KMS-11 (cell line): ENCODE measurements at regions not wholly inside any gene's neighbourhood (a gene's known extent, or its start where the extent isn't known, plus 50 kb on each side); places are given as distances from the start of the nearest gene placed in this dataset.

Experiments used
- H2AFZ ChIP-seq: fragments of 200-600 bp; sonication (generic); 2 replicates; pipeline ENCODE4 v1.6.1; 2016; ENCODE audit warnings: antibody characterized with exemption, mixed run types, low read depth
- H3K27ac ChIP-seq: fragments of 200-600 bp; sonication (generic); 2 replicates; pipeline ENCODE4 v1.6.1; 2016; ENCODE audit warnings: mild to moderate bottlenecking, mixed run types
- H3K27me3 ChIP-seq: fragments of 200-600 bp; sonication (generic); 2 replicates; pipeline ENCODE4 v1.6.1; 2017; ENCODE audit warnings: mild to moderate bottlenecking, low read depth, mixed run types, moderate library complexity; ENCODE audit not compliant: insufficient read depth
- H3K36me3 ChIP-seq: fragments of 200-600 bp; sonication (generic); 2 replicates; pipeline ENCODE4 v1.6.1; 2017; ENCODE audit warnings: mild to moderate bottlenecking, mixed run types; ENCODE audit not compliant: insufficient read depth
- H3K4me1 ChIP-seq: fragments of 200-600 bp; sonication (generic); 2 replicates; pipeline ENCODE4 v1.6.1; 2016; ENCODE audit warnings: mild to moderate bottlenecking, low read depth, mixed run types; ENCODE audit not compliant: poor library complexity, severe bottlenecking
- H3K4me2 ChIP-seq: fragments of 200-600 bp; sonication (generic); 2 replicates; pipeline ENCODE4 v1.7.0; 2016; ENCODE audit warnings: mild to moderate bottlenecking, mixed run types
- H3K4me3 ChIP-seq: fragments of 200-600 bp; sonication (generic); IDR thresholded peaks from 2 replicates; pipeline ENCODE4 v1.6.1; 2017; ENCODE audit warnings: low read depth, low read length, mixed read lengths; ENCODE audit not compliant: insufficient read depth
- H3K79me2 ChIP-seq: fragments of 200-600 bp; sonication (generic); 2 replicates; pipeline ENCODE4 v1.6.1; 2016; ENCODE audit warnings: low read depth, mixed run types; ENCODE audit not compliant: insufficient read depth
- H3K9ac ChIP-seq: fragments of 200-600 bp; sonication (generic); 2 replicates; pipeline ENCODE4 v1.6.1; 2016; ENCODE audit warnings: mild to moderate bottlenecking, mixed run types
- H4K20me1 ChIP-seq: fragments of 200-600 bp; sonication (generic); 2 replicates; pipeline ENCODE4 v1.6.1; 2016; ENCODE audit warnings: mild to moderate bottlenecking, mixed run types; ENCODE audit not compliant: insufficient read depth
- CTCF ChIP-seq: fragments of 200-600 bp; sonication (generic); conservative IDR thresholded peaks from 2 replicates; pipeline ENCODE4 v1.6.1; 2017; ENCODE audit warnings: low read depth, mild to moderate bottlenecking, antibody characterized with exemption, low read length, moderate library complexity, mixed read lengths

- Histone ChIP-seq H3K4me2 (no peak overlapping the region), H3K79me2 (no peaks in the 10 kb centered on the region), H3K27me3 (peaks cover 12% of the 10 kb centered on the region), H3K4me3 (no peak overlapping the region), H2AFZ (no peak overlapping the region), H3K36me3 (no peaks in the 10 kb centered on the region), H3K4me1 (no peaks in the 10 kb centered on the region), H4K20me1 (no peaks in the 10 kb centered on the region), H3K9ac (no peak overlapping the region), H3K27ac (no peak overlapping the region)
- TF ChIP-seq CTCF: no peak
These were observed 248.2 kb downstream of the DLL1 start for GRCh38 chr6:170042596-170043118.

- Histone ChIP-seq H3K4me1 (no peaks in the 10 kb centered on the region), H4K20me1 (no peaks in the 10 kb centered on the region), H3K27ac (no peak overlapping the region), H3K4me2 (no peak overlapping the region), H3K4me3 (no peak overlapping the region), H3K79me2 (no peaks in the 10 kb centered on the region), H3K36me3 (no peaks in the 10 kb centered on the region), H2AFZ (no peak overlapping the region), H3K9ac (no peak overlapping the region), H3K27me3 (peaks cover 11% of the 10 kb centered on the region)
- no peak for TF ChIP-seq CTCF
These were observed 248.8 kb downstream of the DLL1 start for GRCh38 chr6:170042123-170042522.

GRCh38 chr6:170041526-170041925 is 249.4 kb downstream of the DLL1 start:
- Histone ChIP-seq H3K36me3 (no peaks in the 10 kb centered on the region), H3K4me3 (no peak overlapping the region), H3K4me2 (no peak overlapping the region), H3K27me3 (peaks cover 5% of the 10 kb centered on the region), H2AFZ (no peak overlapping the region), H3K4me1 (no peaks in the 10 kb centered on the region), H3K27ac (no peak overlapping the region), H3K79me2 (no peaks in the 10 kb centered on the region), H4K20me1 (no peaks in the 10 kb centered on the region), H3K9ac (no peak overlapping the region)
- no peak for TF ChIP-seq CTCF

GRCh38 chr6:170040906-170041305 is 250.0 kb downstream of the DLL1 start:
- H3K27ac ChIP-seq: no peak overlapping the region
- peaks cover 3% of the 10 kb centered on the region; the same call in 1 of the 2 replicates for H3K27me3 ChIP-seq
- no peaks in the 10 kb centered on the region for H3K79me2 ChIP-seq
- TF ChIP-seq CTCF: no peak
- no peak overlapping the region for H3K9ac ChIP-seq
- no peaks in the 10 kb centered on the region for H3K4me1 ChIP-seq
- no peak overlapping the region for H2AFZ ChIP-seq
- H3K4me2 ChIP-seq: no peak overlapping the region
- H4K20me1 ChIP-seq: no peaks in the 10 kb centered on the region
- H3K4me3 ChIP-seq: no peak overlapping the region
- no peaks in the 10 kb centered on the region for H3K36me3 ChIP-seq

GRCh38 chr6:170040115-170040500 is 250.8 kb downstream of the DLL1 start:
- Histone ChIP-seq H2AFZ (no peak overlapping the region), H3K79me2 (no peaks in the 10 kb centered on the region), H3K4me1 (no peaks in the 10 kb centered on the region), H3K27ac (no peak overlapping the region), H3K4me2 (no peak overlapping the region), H3K4me3 (no peak overlapping the region), H3K9ac (no peak overlapping the region), H4K20me1 (no peaks in the 10 kb centered on the region), H3K27me3 (peaks cover 3% of the 10 kb centered on the region; the same call in 1 of the 2 replicates), H3K36me3 (no peaks in the 10 kb centered on the region)
- TF ChIP-seq CTCF: no peak
